ENCODE measurements at regions not wholly inside any gene's neighbourhood (a gene's known extent, or its start where the extent isn't known, plus 50 kb on each side); places are given as distances from the start of the nearest gene placed in this dataset.
A peak's percentile ranks its signal among the peaks of the same experiment; 100 is the strongest.
"Not testable (repeated sequence)": the region's sequence is repeated elsewhere in the genome, so short reads cannot be mapped to it uniquely, and the experiment has no call there.

DNA sequence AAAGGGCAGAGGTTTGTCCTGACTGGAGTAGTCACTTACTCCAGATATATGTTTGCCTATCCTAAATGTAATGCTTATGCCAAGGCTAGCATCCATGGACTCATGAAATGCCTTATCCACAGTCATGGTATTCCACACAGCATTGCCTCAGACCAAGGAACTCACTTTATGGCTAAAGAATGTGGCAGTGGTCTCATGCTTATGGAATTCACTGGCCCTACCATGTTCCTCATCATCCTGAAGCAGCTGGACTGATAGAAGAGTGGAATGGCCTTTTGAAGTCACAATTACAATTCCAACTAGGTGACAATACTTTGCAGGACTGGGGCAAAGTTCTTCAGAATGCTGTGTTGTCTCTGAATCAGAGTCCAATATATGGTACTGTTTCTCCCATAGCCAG lies 1014.8 kb downstream of the RAPGEF2 start:
- no peak for DNase-seq

DNA sequence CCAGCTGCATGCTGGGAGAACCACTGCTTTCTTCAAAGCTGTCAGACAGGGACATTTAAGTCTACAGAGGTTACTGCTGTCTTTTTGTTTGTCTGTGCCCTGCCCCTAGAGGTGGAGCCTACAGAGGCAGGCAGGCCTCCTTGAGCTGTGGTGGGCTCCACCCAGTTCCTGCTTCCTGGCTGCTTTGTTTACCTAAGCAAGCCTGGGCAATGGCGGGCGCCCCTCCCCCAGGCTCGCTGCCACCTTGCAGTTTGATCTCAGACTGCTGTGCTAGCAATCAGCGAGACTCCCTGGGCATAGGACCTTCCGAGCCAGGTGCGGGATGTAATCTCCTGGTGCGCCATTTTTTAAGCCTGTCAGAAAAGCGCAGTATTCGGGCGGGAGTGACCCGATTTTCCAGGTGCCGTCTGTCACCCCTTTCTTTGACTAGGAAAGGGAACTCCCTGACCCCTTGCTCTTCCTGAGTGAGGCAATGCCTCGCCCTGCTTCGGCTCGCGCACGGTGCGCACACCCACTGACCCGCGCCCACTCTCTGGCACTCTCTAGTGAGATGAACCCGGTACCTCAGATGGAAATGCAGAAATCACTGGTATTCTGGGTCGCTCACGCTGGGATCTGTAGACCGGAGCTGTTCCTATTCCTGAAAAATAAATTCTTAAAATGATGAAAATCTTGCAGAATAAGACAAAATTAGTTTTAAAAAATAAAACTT lies 1022.9 kb downstream of the RAPGEF2 start:
- DNase-seq = not testable (repeated sequence)

DNA sequence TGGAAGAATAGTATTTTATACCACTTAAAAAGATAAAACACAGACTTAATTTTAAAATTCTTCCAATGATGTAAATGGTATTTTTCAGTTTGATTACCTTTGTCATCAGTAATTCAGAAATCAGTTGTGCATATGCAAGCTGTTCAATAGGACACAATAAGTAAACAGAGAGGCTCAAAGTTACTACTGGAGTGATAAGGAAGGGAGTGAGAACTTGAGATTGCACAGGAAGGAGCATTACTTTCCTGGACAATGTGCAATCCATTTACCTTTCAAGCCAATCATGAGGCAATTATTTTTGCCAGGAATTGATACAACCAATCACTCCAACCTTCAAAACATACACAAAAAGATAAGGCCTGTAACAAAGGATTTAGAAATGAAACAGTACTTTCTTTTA lies 1024.3 kb downstream of the RAPGEF2 start:
- DNase-seq = no peak

DNA sequence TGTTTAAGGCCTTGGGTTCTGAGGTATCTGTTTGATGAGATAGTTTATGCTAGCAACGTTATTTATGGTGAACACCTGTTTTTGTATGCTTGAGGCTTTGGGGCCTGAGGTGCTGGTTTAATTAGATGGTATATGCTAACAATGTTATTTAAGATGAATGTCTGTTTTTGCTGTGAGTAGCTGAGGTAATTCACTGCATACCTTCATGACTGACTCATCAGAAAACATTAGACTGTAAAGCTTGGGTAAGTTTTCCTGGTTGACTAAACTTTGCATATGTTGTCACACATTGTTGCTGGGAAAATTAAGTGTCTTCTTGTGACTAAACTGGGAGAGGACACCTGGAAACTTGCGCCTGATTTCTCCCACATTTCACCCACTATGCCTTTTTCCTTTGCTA lies 1026.6 kb downstream of the RAPGEF2 start:
- peak; percentile 10 to 58 for DNase-seq

DNA sequence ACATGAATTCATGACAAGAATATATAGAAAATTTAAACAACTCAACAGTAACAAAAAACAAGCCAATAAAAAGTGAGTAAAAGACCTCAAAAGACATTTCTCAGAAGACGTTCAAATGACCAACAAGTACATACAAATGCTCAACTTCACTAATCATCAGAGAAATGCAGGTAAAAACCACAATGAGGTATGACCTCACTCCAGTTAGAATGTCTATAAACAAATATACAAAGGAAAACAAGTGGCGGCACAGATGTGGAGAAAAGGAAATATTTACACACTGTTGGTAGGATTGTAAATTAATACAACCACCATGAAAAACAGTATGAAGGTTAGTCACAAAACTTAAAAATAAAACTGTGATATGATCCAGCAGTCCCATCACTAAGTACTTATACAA lies 1033.1 kb downstream of the RAPGEF2 start:
- DNase-seq = no peak

DNA sequence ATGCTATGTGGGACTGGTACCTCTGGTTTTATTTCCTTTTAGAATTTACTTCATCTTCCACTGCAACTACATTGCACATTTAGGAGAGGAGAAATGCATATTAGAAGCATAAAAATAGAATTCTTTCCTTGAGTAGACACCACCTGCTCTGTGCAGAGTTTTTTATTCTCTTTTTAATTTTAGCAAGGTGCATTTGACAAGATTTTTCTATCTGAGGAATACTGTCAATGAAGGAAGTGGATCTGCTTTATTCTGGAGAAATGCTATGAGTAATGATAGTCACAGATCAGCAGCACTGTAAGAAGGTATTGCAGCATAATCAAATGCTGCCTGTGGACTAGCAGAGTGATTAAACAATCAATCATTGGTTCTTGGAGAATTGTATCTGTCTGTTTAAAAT lies 1038.3 kb downstream of the RAPGEF2 start:
- DNase-seq = no peak

DNA sequence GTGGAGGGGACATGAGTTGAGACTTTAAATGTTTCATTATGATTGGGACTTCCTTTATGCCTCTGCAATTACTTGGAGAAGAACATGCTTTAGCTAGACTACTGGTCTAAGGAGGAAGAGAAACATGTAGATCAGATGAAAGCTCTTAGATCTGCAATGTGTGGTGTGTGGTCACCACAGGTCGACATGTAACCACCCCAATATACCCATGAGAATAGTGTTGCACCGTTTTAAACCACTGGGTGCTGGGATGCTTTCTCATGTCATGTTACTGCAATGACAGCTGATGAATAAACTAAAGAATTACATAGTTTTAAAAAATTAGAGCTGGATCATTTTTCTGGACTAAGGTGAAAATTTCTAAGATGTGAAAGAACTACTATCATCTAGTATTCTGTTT lies 1039.7 kb downstream of the RAPGEF2 start:
- DNase-seq = no peak

DNA sequence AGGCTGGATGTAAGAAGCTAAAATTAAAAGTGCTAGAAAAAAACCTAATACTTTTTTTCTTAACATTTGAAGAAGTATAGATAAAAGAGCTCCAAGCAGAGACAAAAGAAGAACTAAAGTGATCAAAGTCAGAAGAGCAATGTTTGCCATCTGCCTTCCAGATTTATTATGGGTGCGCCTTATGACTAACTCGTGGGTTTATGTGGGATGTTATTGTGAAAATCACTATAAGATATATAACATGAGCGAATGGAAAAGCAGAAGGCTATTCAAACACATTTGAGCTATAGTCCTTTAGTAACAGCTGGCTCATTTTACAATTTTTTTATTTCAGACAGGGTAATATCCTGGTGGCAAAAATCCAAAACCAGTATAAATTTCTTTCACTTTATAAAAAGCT lies 1040.7 kb downstream of the RAPGEF2 start:
- no peak for DNase-seq

DNA sequence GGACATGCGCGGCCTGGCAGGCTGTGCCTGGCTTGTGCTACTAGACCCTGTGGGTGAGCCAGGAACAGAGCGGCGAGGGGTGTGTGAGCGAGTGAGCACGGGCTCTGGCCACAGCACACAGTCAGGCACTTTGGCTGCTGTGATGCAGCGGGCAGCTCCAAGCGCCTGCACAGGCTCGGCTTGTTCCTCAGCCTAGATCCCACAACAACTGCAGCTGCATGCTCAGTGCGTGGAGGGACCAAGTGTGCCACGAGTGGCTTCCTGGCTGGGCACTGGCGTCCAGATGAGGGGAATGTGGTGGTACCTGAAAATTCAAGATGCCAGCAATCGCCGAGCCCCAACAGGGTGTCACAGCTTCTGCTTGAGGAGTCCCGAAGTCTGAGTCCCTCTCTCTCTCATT lies 1056.6 kb downstream of the RAPGEF2 start:
- no peak for DNase-seq

DNA sequence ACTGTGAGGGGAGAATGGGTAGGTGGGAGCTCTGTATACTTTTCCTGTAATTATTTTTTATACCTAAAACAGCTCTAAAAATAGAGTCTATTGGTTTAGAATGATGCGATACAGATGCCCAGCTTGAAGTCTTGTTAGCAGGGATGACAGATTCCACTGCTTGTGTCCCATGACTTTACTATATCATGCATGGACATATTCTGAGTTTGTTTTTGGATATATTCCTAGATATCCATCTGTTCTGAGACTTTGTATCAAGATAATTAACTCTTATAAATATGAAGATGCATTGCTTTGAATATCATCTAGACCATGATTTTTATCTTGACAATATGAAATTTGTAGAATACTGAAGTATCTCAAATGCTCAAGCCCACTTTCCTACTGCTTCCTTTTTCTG lies 1058.1 kb downstream of the RAPGEF2 start:
- no peak for DNase-seq

DNA sequence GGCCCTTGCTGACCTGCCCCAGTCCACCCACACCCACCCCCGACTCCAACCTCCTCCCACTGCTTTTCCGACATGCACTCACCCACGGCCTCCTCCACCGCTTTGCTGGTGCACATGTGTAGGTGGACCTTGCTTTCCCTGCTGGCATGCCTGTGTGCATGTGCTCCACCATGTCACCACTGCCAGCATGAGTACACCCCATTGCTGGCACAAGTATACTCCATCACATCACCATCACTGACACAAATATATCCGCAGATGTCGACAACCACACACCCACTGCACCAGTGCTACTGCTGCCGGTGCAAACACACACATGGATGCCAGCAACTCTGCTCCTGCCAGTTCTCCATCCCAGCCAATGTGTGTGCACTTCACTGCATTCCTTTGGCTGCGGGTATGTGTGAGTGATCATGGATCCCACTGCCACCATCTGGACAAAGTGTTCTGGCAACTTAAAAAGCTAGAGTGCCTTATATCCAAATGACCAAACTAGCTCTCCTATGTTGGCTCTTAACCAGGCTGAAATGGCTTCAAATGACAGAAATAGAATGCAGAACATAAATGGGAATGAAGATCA lies 1072.3 kb downstream of the RAPGEF2 start:
- no peak for DNase-seq

DNA sequence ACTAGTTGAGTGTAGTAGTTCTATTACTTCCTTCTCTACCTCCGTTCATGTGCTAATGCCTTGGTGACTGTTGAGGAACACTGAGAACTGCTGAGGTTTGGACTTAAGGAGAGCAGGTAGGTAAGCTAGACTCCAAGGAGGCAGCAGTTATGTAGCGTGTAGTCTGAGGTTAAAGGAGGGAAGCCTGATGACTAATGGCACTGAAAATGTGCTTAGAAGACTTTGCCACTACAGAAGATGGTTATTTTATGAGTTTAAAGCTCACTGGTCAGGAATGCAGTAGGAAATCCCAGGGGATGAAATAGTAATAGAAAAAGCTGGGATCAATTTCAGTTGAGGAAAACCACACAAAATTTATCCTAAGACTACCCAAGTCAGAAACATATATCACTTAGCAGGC lies 1077.3 kb downstream of the RAPGEF2 start:
- peak in 1 of 2 experiments; percentile 2 for DNase-seq

DNA sequence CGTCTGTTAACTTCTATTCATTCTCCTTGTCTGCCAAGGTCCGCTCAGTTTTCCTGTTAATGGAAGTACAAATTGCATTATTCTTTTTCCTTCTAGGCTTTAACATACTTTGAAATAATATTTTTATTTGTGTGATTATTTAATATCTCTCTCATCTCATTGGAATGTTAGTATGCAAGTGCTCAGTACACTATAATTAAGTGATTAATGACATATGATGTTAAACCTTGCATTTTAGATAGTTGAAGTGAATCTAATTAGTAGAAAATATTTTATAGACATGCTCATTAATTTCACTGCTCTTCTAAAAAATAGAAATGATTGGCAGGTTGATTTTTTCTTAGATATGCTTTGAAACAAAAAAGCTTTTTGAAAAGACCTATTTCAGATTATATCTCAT lies 1079.8 kb downstream of the RAPGEF2 start:
- DNase-seq = no peak

DNA sequence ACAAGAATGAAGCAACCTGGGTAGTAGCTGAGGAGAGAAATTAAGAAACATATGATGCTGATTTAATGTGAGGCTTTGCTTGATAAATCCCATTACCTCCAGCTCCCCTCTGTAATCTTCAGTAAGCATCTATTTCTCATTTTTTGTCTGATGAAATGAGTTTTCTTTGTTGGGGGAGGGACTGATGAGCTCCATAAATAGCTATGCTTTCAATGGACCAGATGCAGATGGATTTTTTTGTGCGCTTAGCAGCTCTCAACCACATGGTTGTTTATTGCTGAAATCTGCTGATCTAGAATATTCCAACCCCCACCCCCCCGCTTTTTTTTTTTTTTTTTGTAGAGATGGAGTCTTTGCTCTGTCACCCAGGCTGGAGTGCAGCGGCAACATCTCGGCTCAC lies 1082.0 kb downstream of the RAPGEF2 start:
- no peak for DNase-seq

DNA sequence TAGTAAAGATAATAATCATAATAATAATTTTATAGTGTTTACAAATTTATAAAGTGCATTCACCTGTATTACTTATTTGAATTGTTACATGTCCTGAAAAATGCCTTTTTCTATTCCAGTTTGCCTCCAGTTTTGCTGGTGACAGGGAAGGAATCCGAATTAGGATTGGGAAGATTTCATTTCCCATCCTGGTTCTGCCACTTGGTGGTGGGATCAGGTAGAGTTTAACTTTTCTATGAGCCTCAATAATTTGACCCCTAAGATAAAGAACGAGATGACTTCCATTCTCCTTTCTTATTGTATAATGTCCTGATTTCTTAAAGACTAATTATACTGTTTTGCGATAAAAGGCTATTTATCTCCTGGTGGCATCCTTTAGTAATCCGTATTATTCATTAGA lies 1090.9 kb downstream of the RAPGEF2 start:
- no peak for DNase-seq

DNA sequence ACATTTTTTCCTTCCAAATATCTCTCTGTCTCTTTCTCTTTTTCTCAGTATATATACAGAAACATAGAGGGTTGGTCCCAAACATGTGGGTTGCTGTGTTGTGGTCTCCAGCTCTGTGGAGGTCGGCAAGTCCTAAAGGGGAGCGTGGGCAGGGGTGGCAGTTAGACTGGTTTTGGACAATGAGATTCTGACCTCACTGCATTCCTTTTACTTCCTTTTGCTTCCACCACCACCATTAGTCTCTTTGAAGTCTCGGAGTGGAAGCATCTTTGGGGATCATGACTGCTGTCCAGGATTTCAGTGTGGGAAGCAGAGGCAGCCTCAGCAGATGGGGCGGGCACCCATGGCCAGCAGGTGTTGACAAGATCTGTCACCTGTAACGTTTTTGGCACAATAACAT lies 1091.8 kb downstream of the RAPGEF2 start:
- no peak for DNase-seq

DNA sequence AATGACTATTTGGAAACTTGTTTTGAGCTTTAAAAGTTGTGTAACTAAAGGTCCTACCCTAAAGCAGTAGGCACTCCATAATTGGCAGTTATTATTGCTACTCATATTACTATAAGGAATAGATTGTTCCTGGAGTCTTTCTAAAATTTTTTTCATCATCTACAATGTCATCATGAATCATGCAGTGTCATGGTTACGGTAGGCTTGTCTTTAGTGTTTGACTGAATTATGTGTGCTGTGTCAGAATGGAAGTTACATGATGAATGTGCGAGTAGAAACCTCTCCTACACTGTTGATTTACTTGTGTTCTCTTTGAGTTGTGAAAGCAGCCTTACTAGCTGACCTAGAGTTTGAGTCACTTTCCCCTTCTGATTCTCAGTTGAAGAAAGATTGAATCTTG lies 1099.9 kb downstream of the RAPGEF2 start:
- no peak for DNase-seq

DNA sequence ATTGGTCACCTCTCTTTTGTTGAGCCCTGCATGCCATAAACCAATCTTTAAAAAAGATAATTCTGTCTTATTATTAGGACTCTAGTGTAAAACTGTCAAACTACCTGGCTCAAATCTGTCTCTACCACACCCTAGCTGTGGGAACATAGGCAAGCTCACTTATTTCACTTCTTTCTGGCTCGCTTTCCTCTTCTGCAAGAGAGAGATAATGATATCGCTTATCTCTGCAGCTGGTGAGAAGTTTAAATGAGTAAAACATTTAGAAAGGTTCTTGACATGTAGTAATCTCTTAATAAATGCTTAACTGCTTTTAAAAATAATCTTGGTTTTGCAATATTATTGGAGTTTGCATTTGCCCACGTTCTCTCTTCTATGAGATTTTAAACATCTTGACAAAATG lies 1109.2 kb downstream of the RAPGEF2 start:
- DNase-seq = no peak

DNA sequence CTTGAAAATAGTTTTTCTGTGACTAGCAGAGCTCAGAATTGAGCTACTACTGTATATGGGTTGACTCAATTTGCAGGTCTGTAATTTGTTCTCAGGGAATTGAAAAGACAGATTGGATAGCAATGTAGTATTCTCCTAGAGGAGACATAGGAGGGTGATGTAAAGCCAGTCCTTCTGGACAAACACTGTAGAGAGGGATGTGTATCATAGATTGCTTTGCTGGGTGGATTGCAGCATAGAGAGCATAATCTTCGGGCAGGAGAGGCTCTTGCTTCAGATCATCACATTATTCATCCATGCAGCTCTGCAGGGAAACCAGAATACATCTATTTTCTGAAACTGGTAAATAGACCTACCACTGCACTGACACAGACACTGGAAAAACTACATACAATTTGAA lies 1110.5 kb downstream of the RAPGEF2 start:
- no peak for DNase-seq

DNA sequence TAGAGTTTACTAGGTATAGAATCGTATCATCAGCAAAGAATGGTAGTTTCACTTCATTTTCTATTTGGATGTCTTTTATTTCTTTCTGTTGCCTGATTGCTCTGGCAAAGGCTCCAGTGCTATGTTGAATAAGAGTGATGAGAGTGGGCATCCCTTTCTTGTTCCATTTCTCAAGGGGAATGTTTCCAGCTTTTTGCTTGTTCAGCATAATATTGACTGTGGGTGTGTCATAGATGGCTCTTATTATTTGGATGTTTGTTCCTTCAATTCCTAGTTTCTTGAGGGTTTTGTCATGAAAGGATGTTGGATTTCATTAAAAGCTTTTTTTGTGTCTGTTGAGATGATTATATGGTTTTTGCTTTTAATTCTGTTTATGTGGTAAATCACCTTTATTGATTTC lies 1114.5 kb downstream of the RAPGEF2 start:
- DNase-seq = no peak

DNA sequence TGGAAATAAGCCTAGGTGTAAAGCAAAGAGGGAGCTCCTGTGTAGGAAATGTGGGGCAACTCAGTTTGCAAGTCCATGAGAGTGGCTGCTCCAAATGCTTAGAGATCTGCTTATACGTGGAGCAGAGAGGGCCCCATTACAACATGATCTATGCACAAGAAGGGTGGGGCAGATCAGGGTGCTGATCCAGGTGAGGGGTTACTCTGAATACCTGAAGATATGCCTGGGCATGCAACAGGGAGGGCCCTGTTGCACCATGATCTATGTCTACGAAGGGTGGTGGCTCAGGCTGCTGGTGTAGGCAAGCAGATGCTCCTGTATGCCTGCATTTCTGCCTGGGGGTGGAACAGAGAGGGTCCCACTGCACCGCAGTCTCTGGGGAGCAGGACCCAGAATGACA lies 1121.2 kb downstream of the RAPGEF2 start:
- no peak for DNase-seq

DNA sequence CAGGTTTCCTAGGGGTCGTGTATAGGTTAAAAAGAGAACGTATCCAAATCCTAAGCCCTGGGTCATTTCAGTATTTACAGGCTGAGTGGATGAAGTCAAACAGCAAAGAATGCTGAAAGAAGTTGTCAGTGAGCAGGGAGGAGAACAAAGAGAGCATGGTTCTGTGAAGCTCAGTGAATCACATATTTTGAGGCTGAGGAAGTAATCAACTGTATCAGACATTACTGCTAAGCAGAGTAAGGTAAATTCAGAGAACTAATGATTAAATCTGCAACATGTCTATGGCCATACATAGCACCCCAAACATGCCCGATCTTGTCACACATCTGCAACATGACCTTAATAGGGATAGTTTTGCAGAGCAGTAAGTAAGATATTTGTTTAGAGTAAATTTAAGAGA lies 1130.3 kb downstream of the RAPGEF2 start:
- DNase-seq = no peak

DNA sequence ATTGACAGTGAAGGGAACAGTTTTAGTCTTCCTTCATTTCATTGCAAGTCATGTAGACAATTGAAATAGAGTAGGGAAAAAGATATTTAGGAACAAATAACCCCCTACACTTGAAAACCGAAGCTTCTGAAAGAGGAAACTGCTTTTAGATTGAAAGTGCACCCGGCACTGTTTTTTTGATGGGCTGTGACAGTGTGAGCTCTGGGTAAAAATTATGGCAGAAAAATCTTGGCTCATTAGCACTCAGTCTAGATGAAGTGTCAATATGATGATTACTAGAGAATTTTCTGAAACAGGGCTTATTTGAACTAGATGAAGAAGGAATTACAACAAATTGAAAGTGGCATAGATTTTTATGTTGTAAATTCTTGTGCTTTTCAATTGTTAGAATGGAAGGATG lies 1132.4 kb downstream of the RAPGEF2 start:
- no peak for DNase-seq

DNA sequence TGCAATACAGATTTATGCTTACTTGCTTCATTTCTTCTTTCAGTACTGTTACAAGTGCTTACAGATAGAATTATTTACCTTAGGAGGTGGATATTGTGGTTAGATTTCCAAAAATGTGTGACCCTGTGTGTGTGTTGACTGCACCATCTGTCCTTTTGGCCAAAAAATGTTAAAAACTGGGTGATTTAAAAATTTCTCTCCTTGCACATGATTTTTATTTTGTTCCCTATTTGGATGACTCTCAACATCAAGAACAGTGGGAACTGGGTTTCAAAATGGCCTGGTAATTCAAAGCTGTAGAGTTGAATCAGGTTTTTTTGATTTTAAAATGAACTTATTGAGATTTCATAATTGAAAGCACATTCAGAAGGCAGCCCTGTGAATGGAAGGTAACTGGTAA lies 1132.9 kb downstream of the RAPGEF2 start:
- DNase-seq = no peak

DNA sequence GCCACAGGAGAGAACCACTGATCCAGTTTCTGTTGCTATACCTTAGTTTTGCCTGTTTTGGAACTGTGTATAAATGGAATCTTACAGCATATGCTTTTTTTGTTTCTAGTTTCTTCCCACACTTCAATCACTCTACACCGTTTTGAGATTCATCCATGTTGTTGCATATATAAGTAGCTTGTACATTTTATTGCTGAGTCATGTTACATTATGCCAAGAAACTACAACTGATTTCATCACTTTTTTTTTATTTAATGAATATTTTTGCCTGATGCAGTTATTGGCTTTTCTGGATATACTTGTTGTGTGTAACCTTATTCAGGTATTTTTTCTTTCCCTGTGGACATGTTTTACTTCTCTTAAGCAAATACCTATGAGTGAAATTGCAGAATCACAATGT lies 1135.9 kb downstream of the RAPGEF2 start:
- DNase-seq = no peak
